ENCODE measurements at regions not wholly inside any gene's neighbourhood (a gene's known extent, or its start where the extent isn't known, plus 50 kb on each side); places are given as distances from the start of the nearest gene placed in this dataset.

- Histone ChIP-seq H3K4me1 (no peaks in the 10 kb centered on the region), H3K9me3 (no peaks in the 10 kb centered on the region), H3K4me3 (no peak overlapping the region), H3K27me3 (ENCODE audit: low read depth) (no peaks in the 10 kb centered on the region), H3K36me3 (replicated peaks) (no peaks in the 10 kb centered on the region)
- in situ Hi-C loops (cut with MboI; ENCODE audit: low sequenced_read_pairs): no loop called here
- DNase-seq (ENCODE audit: low spot score in 2 of 2): no peak
These were observed 82.0 kb downstream of the FOXL3 start for GRCh38 chr7:371779-372545.

- Histone ChIP-seq H3K27me3 (ENCODE audit: low read depth) (no peaks in the 10 kb centered on the region), H3K9me3 (no peaks in the 10 kb centered on the region), H3K36me3 (replicated peaks) (no peaks in the 10 kb centered on the region), H3K4me3 (no peak overlapping the region), H3K4me1 (no peaks in the 10 kb centered on the region)
- DNase-seq (ENCODE audit: low spot score in 2 of 2): no peak
- in situ Hi-C loops (cut with MboI; ENCODE audit: low sequenced_read_pairs): no loop called here
These were observed 82.6 kb downstream of the FOXL3 start for GRCh38 chr7:372546-372931.

- no peaks in the 10 kb centered on the region for H3K36me3 ChIP-seq (replicated peaks)
- no peaks in the 10 kb centered on the region for H3K9me3 ChIP-seq
- no peak overlapping the region for H3K4me3 ChIP-seq
- no peaks in the 10 kb centered on the region for H3K27me3 ChIP-seq (ENCODE audit: low read depth)
- DNase-seq (ENCODE audit: low spot score in 2 of 2): no peak
- in situ Hi-C loops (cut with MboI; ENCODE audit: low sequenced_read_pairs): no loop called here
- H3K4me1 ChIP-seq: no peaks in the 10 kb centered on the region
These were observed 83.2 kb downstream of the FOXL3 start for GRCh38 chr7:372932-373791.

- in situ Hi-C loops (cut with MboI; ENCODE audit: low sequenced_read_pairs): no loop called here
- Histone ChIP-seq H3K9me3 (no peaks in the 10 kb centered on the region), H3K4me1 (no peaks in the 10 kb centered on the region), H3K36me3 (replicated peaks) (no peaks in the 10 kb centered on the region), H3K27me3 (ENCODE audit: low read depth) (no peaks in the 10 kb centered on the region), H3K4me3 (no peak overlapping the region)
- DNase-seq (ENCODE audit: low spot score in 2 of 2): no peak
These were observed 84.1 kb downstream of the FOXL3 start for GRCh38 chr7:373818-374705.

- Histone ChIP-seq H3K27me3 (ENCODE audit: low read depth) (no peaks in the 10 kb centered on the region), H3K36me3 (replicated peaks) (no peaks in the 10 kb centered on the region), H3K9me3 (no peaks in the 10 kb centered on the region), H3K4me3 (no peak overlapping the region), H3K4me1 (no peaks in the 10 kb centered on the region)
- in situ Hi-C loops (cut with MboI; ENCODE audit: low sequenced_read_pairs): no loop called here
- DNase-seq (ENCODE audit: low spot score in 2 of 2): no peak
These were observed 84.8 kb downstream of the FOXL3 start for GRCh38 chr7:374706-375311.

GRCh38 chr7:375321-375831 lies 85.4 kb downstream of the FOXL3 start:
- no peak for DNase-seq (ENCODE audit: low spot score in 2 of 2)
- H3K27me3 ChIP-seq (ENCODE audit: low read depth): no peaks in the 10 kb centered on the region

GRCh38 chr7:375901-376305 lies 85.9 kb downstream of the FOXL3 start:
- Histone ChIP-seq H3K4me3 (no peak overlapping the region), H3K9me3 (no peaks in the 10 kb centered on the region), H3K36me3 (replicated peaks) (no peaks in the 10 kb centered on the region), H3K4me1 (no peaks in the 10 kb centered on the region), H3K27me3 (ENCODE audit: low read depth) (no peaks in the 10 kb centered on the region)
- DNase-seq (ENCODE audit: low spot score in 2 of 2): no peak
- in situ Hi-C loops (cut with MboI; ENCODE audit: low sequenced_read_pairs): no loop called here

More at GRCh38 chr7:375321-375831, 85.4 kb downstream of the FOXL3 start:
- H3K36me3 ChIP-seq (replicated peaks): no peaks in the 10 kb centered on the region
- no peaks in the 10 kb centered on the region for H3K4me1 ChIP-seq
- no peaks in the 10 kb centered on the region for H3K9me3 ChIP-seq
- H3K4me3 ChIP-seq: no peak overlapping the region
- in situ Hi-C loops (cut with MboI; ENCODE audit: low sequenced_read_pairs): no loop called here

GRCh38 chr7:376306-377079 lies 86.5 kb downstream of the FOXL3 start:
- no peaks in the 10 kb centered on the region for H3K4me1 ChIP-seq
- no peaks in the 10 kb centered on the region for H3K9me3 ChIP-seq
- no peak for DNase-seq (ENCODE audit: low spot score in 2 of 2)
- H3K36me3 ChIP-seq (replicated peaks): no peaks in the 10 kb centered on the region
- H3K27me3 ChIP-seq (ENCODE audit: low read depth): no peaks in the 10 kb centered on the region
- in situ Hi-C loops (cut with MboI; ENCODE audit: low sequenced_read_pairs): no loop called here
- H3K4me3 ChIP-seq: no peak overlapping the region

GRCh38 chr7:377080-378040 lies 87.4 kb downstream of the FOXL3 start:
- Histone ChIP-seq H3K27me3 (ENCODE audit: low read depth) (no peaks in the 10 kb centered on the region), H3K9me3 (no peaks in the 10 kb centered on the region), H3K4me1 (no peaks in the 10 kb centered on the region), H3K4me3 (no peak overlapping the region), H3K36me3 (replicated peaks) (no peaks in the 10 kb centered on the region)
- in situ Hi-C loops (cut with MboI; ENCODE audit: low sequenced_read_pairs): no loop called here
- DNase-seq (ENCODE audit: low spot score in 2 of 2): no peak

- Histone ChIP-seq H3K4me1 (no peaks in the 10 kb centered on the region), H3K27me3 (ENCODE audit: low read depth) (no peaks in the 10 kb centered on the region), H3K9me3 (no peaks in the 10 kb centered on the region), H3K4me3 (no peak overlapping the region), H3K36me3 (replicated peaks) (no peaks in the 10 kb centered on the region)
- no peak for DNase-seq (ENCODE audit: low spot score in 2 of 2)
- in situ Hi-C loops (cut with MboI; ENCODE audit: low sequenced_read_pairs): no loop called here
These were observed 88.1 kb downstream of the FOXL3 start for GRCh38 chr7:378041-378420.

GRCh38 chr7:378551-379455 lies 88.8 kb downstream of the FOXL3 start:
- no peaks in the 10 kb centered on the region; the same call in 1 of the 2 replicates for H3K27me3 ChIP-seq (ENCODE audit: low read depth)

More at GRCh38 chr7:378551-379455, 88.8 kb downstream of the FOXL3 start:
- no peaks in the 10 kb centered on the region for H3K4me1 ChIP-seq
- no peak overlapping the region for H3K4me3 ChIP-seq
- in situ Hi-C loops (cut with MboI; ENCODE audit: low sequenced_read_pairs): no loop called here
- H3K9me3 ChIP-seq: no peaks in the 10 kb centered on the region
- H3K36me3 ChIP-seq (replicated peaks): no peaks in the 10 kb centered on the region
- DNase-seq (ENCODE audit: low spot score in 2 of 2): peak in 1 of 2 experiments; percentile 1

Measured in HAP-1 (cell line).